ELR (cell line): ENCODE measurements at regions not wholly inside any gene's neighbourhood (a gene's known extent, or its start where the extent isn't known, plus 50 kb on each side); places are given as distances from the start of the nearest gene placed in this dataset.
A peak's percentile ranks its signal among the peaks of the same experiment; 100 is the strongest.
"Not testable (repeated sequence)": the region's sequence is repeated elsewhere in the genome, so short reads cannot be mapped to it uniquely, and the experiment has no call there.

Experiments used
- DNase-seq: peaks from one replicate; pipeline ENCODE4 v3.0.0-alpha.2; 2015; ENCODE audit warnings: low read depth

- no peak for DNase-seq
Measured at GRCh38 chr6:10180138-10181074, 234.5 kb downstream of the TFAP2A start.

GRCh38 chr6:10177704-10178103 is 237.2 kb downstream of the TFAP2A start:
- peak; percentile 58 for DNase-seq

- peak; percentile 13 for DNase-seq
Measured at GRCh38 chr6:10175362-10175761, 239.5 kb downstream of the TFAP2A start.

- no peak for DNase-seq
Measured at GRCh38 chr6:10174761-10175160, 240.1 kb downstream of the TFAP2A start.

- no peak for DNase-seq
Measured at GRCh38 chr6:10174056-10174455, 240.8 kb downstream of the TFAP2A start.

- DNase-seq: not testable (repeated sequence)
Measured at GRCh38 chr6:10171706-10172105, 243.2 kb downstream of the TFAP2A start.

GRCh38 chr6:10170816-10171215 is 244.1 kb downstream of the TFAP2A start:
- DNase-seq: no peak

GRCh38 chr6:10166031-10166430 is 248.8 kb downstream of the TFAP2A start:
- no peak for DNase-seq

- no peak for DNase-seq
Measured at GRCh38 chr6:10163203-10163962, 251.5 kb downstream of the TFAP2A start.

GRCh38 chr6:10156875-10157274 is 258.0 kb downstream of the TFAP2A start:
- no peak for DNase-seq

GRCh38 chr6:10154251-10154650 is 260.6 kb downstream of the TFAP2A start:
- no peak for DNase-seq

GRCh38 chr6:10151144-10151915 is 263.5 kb downstream of the TFAP2A start:
- DNase-seq: peak; percentile 72

GRCh38 chr6:10149603-10150002 is 265.3 kb downstream of the TFAP2A start:
- no peak for DNase-seq

- peak; percentile 81 for DNase-seq
Measured at GRCh38 chr6:10146715-10147451, 268.0 kb downstream of the TFAP2A start.

- no peak for DNase-seq
Measured at GRCh38 chr6:10144772-10145171, 270.1 kb downstream of the TFAP2A start.

GRCh38 chr6:10141746-10142443 is 273.0 kb downstream of the TFAP2A start:
- DNase-seq: peak; percentile 16

GRCh38 chr6:10140824-10141223 is 274.1 kb downstream of the TFAP2A start:
- no peak for DNase-seq

- no peak for DNase-seq
Measured at GRCh38 chr6:10140136-10140535, 274.7 kb downstream of the TFAP2A start.

GRCh38 chr6:10138917-10139316 is 276.0 kb downstream of the TFAP2A start:
- peak; percentile 79 for DNase-seq

GRCh38 chr6:10136636-10137035 is 278.2 kb downstream of the TFAP2A start:
- DNase-seq: no peak

- not testable (repeated sequence) for DNase-seq
Measured at GRCh38 chr6:10134185-10134584, 280.7 kb downstream of the TFAP2A start.
